H1 (cell line): ENCODE measurements at regions not wholly inside any gene's neighbourhood (a gene's known extent, or its start where the extent isn't known, plus 50 kb on each side); places are given as distances from the start of the nearest gene placed in this dataset.

ENCODE experiments used
- CTCF ChIA-PET: fragments of 300-600 bp; sonication (Branson Sonifier 250); formaldehyde crosslinking; loops from one replicate; lab custom pipeline; 2021; ENCODE audit not compliant: partially characterized antibody; lab: Charles Lee
- POLR2A ChIA-PET: fragments of 300-600 bp; sonication (Branson Sonifier 250); formaldehyde crosslinking; loops from one replicate; lab custom pipeline; 2021; ENCODE audit warnings: inconsistent platforms; ENCODE audit not compliant: partially characterized antibody; lab: Charles Lee
- DNase-seq, 2 experiments: peaks; one replicate each; pipeline versions ENCODE4 v3.0.0 to v3.0.0-alpha.2; 2010 to 2022; ENCODE audit warnings: low spot score in 2 of 2, low read depth in 1 of 2, mixed read lengths in 1 of 2
- FAIRE-seq: peaks from 2 replicates; lab custom pipeline; 2011; peaks lifted over from hg19 to GRCh38; lab: Jason Lieb, UNC
- H2AFZ ChIP-seq: 2 replicates; pipeline ENCODE4 v1.8.1; 2012; ENCODE audit warnings: low read length, inconsistent platforms
- H2AK5ac ChIP-seq: 2 replicates; pipeline ENCODE4 v1.6.1; 2013; ENCODE audit warnings: low read depth, low read length
- H2BK120ac ChIP-seq: replicated peaks from 2 replicates; pipeline ENCODE3; 2013; ENCODE audit warnings: low read depth, low read length, inconsistent platforms
- H2BK12ac ChIP-seq: 2 replicates; pipeline ENCODE4 v1.6.1; 2013; ENCODE audit warnings: low read depth, low read length
- H2BK15ac ChIP-seq: 2 replicates; pipeline ENCODE4 v1.6.1; 2013; ENCODE audit warnings: low read length
- H2BK20ac ChIP-seq: 2 replicates; pipeline ENCODE4 v1.6.1; 2013; ENCODE audit warnings: low read length
- H2BK5ac ChIP-seq: 2 replicates; pipeline ENCODE4 v1.6.1; 2013; ENCODE audit warnings: low read depth, low read length
- H3K14ac ChIP-seq: 2 replicates; pipeline ENCODE4 v1.6.1; 2013; ENCODE audit warnings: inconsistent platforms; ENCODE audit not compliant: insufficient read length
- H3K18ac ChIP-seq: 2 replicates; pipeline ENCODE4 v1.6.1; 2013; ENCODE audit warnings: low read length; ENCODE audit errors: extremely low read depth
- H3K23ac ChIP-seq: 2 replicates; pipeline ENCODE4 v1.6.1; 2013; ENCODE audit warnings: inconsistent platforms; ENCODE audit not compliant: insufficient read length
- H3K23me2 ChIP-seq: 2 replicates; pipeline ENCODE4 v1.6.1; 2013; ENCODE audit warnings: low read depth, low read length
- H3K27ac ChIP-seq: 2 replicates; pipeline ENCODE4 v1.6.1; 2011; ENCODE audit warnings: low read depth, low read length, inconsistent platforms
- H3K27me3 ChIP-seq, 4 experiments: replicated peaks in 1 of 4; 1 replicate in 1 of 4; 2 replicates in 3 of 4; pipeline versions ENCODE4 v1.6.1 to v1.8.1; 2011 to 2013; ENCODE audit warnings: low read length in 3 of 4, mild to moderate bottlenecking in 3 of 4, inconsistent platforms in 2 of 4, mixed read lengths in 2 of 4, moderate library complexity in 1 of 4; ENCODE audit not compliant: control insufficient read depth in 3 of 4, insufficient read depth in 3 of 4; ENCODE audit errors: extremely low read depth in 1 of 4
- H3K36me3 ChIP-seq, 4 experiments: 2 replicates each; pipeline versions ENCODE4 v1.6.1 to v1.8.1; 2011 to 2013; ENCODE audit warnings: mild to moderate bottlenecking in 4 of 4, low read length in 3 of 4, moderate library complexity in 2 of 4, control low read depth in 1 of 4, inconsistent platforms in 1 of 4; ENCODE audit not compliant: insufficient read depth in 4 of 4, control insufficient read depth in 2 of 4
- H3K4ac ChIP-seq: replicated peaks from 2 replicates; pipeline ENCODE3; 2013; ENCODE audit warnings: low read length, low read depth, mixed read lengths, inconsistent platforms; ENCODE audit not compliant: insufficient read length
- H3K4me1 ChIP-seq, 4 experiments: replicated peaks in 1 of 4; 1 replicate in 1 of 4; 2 replicates in 3 of 4; pipeline versions ENCODE4 v1.6.1 to v1.8.1; 2011 to 2013; ENCODE audit warnings: low read length in 3 of 4, inconsistent platforms in 2 of 4, mixed read lengths in 1 of 4; ENCODE audit not compliant: insufficient read depth in 4 of 4, control insufficient read depth in 3 of 4
- H3K4me2 ChIP-seq, 2 experiments: 2 replicates each; pipeline versions ENCODE4 v1.6.1 to v1.8.1; 2011 to 2013; ENCODE audit warnings: low read depth in 2 of 2, low read length in 2 of 2, control low read depth in 1 of 2, inconsistent platforms in 1 of 2, mild to moderate bottlenecking in 1 of 2; ENCODE audit not compliant: insufficient read depth in 1 of 2
- H3K4me3 ChIP-seq, 4 experiments: fragments of 200-600, 300-600 bp in 1 of 4; sonication (generic), shearing (Covaris generic), sonication (Bioruptor Twin) in 1 of 4; 2 replicates each; pipeline versions ENCODE4 v1.5.1 to v1.8.1; 2011 to 2016; ENCODE audit warnings: low read length in 4 of 4, low read depth in 3 of 4, control low read depth in 2 of 4, inconsistent platforms in 2 of 4, mild to moderate bottlenecking in 2 of 4, mixed read lengths in 1 of 4, moderate library complexity in 1 of 4; ENCODE audit not compliant: insufficient read depth in 2 of 4; ENCODE audit errors: extremely low read depth in 1 of 4
- H3K56ac ChIP-seq: replicated peaks from 2 replicates; pipeline ENCODE3; 2013; ENCODE audit warnings: low read depth, mild to moderate bottlenecking, mixed read lengths, low read length, inconsistent platforms; ENCODE audit not compliant: insufficient read length
- H3K79me1 ChIP-seq: 2 replicates; pipeline ENCODE4 v1.6.1; 2013; ENCODE audit warnings: low read depth, low read length, control low read depth
- H3K79me2 ChIP-seq, 2 experiments: 2 replicates each; pipeline versions ENCODE4 v1.6.1 to v1.8.1; 2012 to 2013; ENCODE audit warnings: low read length in 2 of 2, mild to moderate bottlenecking in 2 of 2, inconsistent platforms in 1 of 2; ENCODE audit not compliant: insufficient read depth in 2 of 2, control insufficient read depth in 1 of 2
- H3K9ac ChIP-seq, 4 experiments: replicated peaks in 1 of 4; 1 replicate in 1 of 4; 2 replicates in 3 of 4; pipeline versions ENCODE4 v1.6.1 to v1.8.1; 2011 to 2013; ENCODE audit warnings: low read depth in 3 of 4, low read length in 3 of 4, control low read depth in 2 of 4, mild to moderate bottlenecking in 2 of 4, moderate library complexity in 2 of 4, inconsistent platforms in 1 of 4; ENCODE audit errors: extremely low read depth in 1 of 4
- H3K9me3 ChIP-seq, 2 experiments: 2 replicates each; pipeline versions ENCODE4 v1.6.1 to v1.8.1; 2012 to 2013; ENCODE audit warnings: mild to moderate bottlenecking in 2 of 2, moderate library complexity in 2 of 2, control low read depth in 1 of 2, inconsistent platforms in 1 of 2, low read depth in 1 of 2, low read length in 1 of 2, mixed read lengths in 1 of 2; ENCODE audit not compliant: insufficient read depth in 2 of 2
- H4K20me1 ChIP-seq, 2 experiments: replicated peaks in 1 of 2; 2 replicates each; pipeline versions ENCODE3 to v1.8.1; 2011 to 2013; ENCODE audit warnings: inconsistent platforms in 2 of 2, low read length in 2 of 2, mild to moderate bottlenecking in 1 of 2; ENCODE audit not compliant: insufficient read depth in 2 of 2, control insufficient read depth in 1 of 2
- H4K5ac ChIP-seq: 2 replicates; pipeline ENCODE4 v1.6.1; 2013; ENCODE audit warnings: low read length, low read depth, mixed read lengths, inconsistent platforms; ENCODE audit not compliant: insufficient read length
- H4K8ac ChIP-seq: 2 replicates; pipeline ENCODE4 v1.8.0; 2013; ENCODE audit warnings: mild to moderate bottlenecking, moderate library complexity, low read length, inconsistent platforms; ENCODE audit not compliant: insufficient read depth; ENCODE audit errors: extremely low read depth
- H4K91ac ChIP-seq: replicated peaks from 2 replicates; pipeline ENCODE3; 2013; ENCODE audit warnings: low read length, mixed read lengths, inconsistent platforms; ENCODE audit not compliant: insufficient read length
- BCL11A ChIP-seq, 2 experiments: IDR thresholded peaks; one replicate each; pipeline ENCODE4 v1.6.1; 2011; ENCODE audit warnings: low read depth in 2 of 2, low read length in 2 of 2, mild to moderate bottlenecking in 2 of 2
- CBX5 ChIP-seq: fragments of 300-800, 300-1000 bp; sonication (generic); IDR thresholded peaks from 2 replicates; pipeline ENCODE4 v1.7.1; 2016; ENCODE audit warnings: antibody characterized with exemption, low read length, low read depth
- CTBP2 ChIP-seq: IDR thresholded peaks from 2 replicates; pipeline ENCODE4 v1.7.0; 2011; ENCODE audit warnings: borderline replicate concordance, mild to moderate bottlenecking, moderate library complexity, mixed read lengths, low read length; ENCODE audit not compliant: insufficient read depth, insufficient read length
- EGR1 ChIP-seq: IDR thresholded peaks from 2 replicates; pipeline ENCODE4 v1.6.1; 2011; ENCODE audit warnings: low read depth, low read length, borderline replicate concordance
- EP300 ChIP-seq, 2 experiments: IDR thresholded peaks; 1 replicate in 1 of 2; 2 replicates in 1 of 2; pipeline ENCODE4 v1.6.1; 2011 to 2012; ENCODE audit warnings: low read depth in 2 of 2, low read length in 2 of 2, mild to moderate bottlenecking in 2 of 2, borderline replicate concordance in 1 of 2, inconsistent platforms in 1 of 2, moderate library complexity in 1 of 2
- PHF8 ChIP-seq: fragments of 200-600 bp; sonication (generic); conservative IDR thresholded peaks from 2 replicates; pipeline ENCODE4 v1.7.1; 2012; ENCODE audit warnings: low read depth, mild to moderate bottlenecking, inconsistent platforms, low read length, moderate library complexity
- RXRA ChIP-seq: IDR thresholded peaks from 2 replicates; pipeline ENCODE4 v1.6.1; 2011; ENCODE audit warnings: low read depth, mild to moderate bottlenecking, low read length, moderate library complexity; ENCODE audit not compliant: insufficient read depth
- SP1 ChIP-seq: IDR thresholded peaks from 2 replicates; pipeline ENCODE4 v1.6.1; 2011; ENCODE audit warnings: low read depth, low read length
- USF2 ChIP-seq: IDR thresholded peaks from 2 replicates; pipeline ENCODE4 v1.6.1; 2011; ENCODE audit warnings: low read length, improper control_type of control experiment
- WGBS, 2 experiments: shearing (Covaris generic) in 1 of 2; methylation state at CpG; one replicate each; pipeline versions ENCODE4 v1.1.6 to v1.1.7; 2013 to 2015; ENCODE audit warnings: low lambda C conversion rate in 2 of 2, mixed read lengths in 2 of 2, inconsistent platforms in 1 of 2, low coverage in 1 of 2, missing lambda C conversion rate in 1 of 2; ENCODE audit not compliant: insufficient replicate concordance in 2 of 2, insufficient coverage in 1 of 2, insufficient read length in 1 of 2; ENCODE audit errors: extremely low coverage in 1 of 2, missing lambda C conversion rate in 1 of 2; 5-methylcytosine and 5-hydroxymethylcytosine counted together

GRCh38 chrX:5278908-5279307 is 949.8 kb downstream of the NLGN4X start:
- Histone ChIP-seq H3K18ac (no peak overlapping the region), H2BK120ac (no peak overlapping the region), H3K56ac (no peak overlapping the region), H3K4me2 (no peak overlapping the region), H3K9ac (no peak overlapping the region), H2BK12ac (no peak overlapping the region), H3K23ac (no peak overlapping the region), H2BK5ac (no peak overlapping the region), H3K9me3 (no peaks in the 10 kb centered on the region), H3K4me1 (no peaks in the 10 kb centered on the region), H3K79me2 (no peaks in the 10 kb centered on the region), H4K5ac (no peak overlapping the region), H3K27me3 (no peaks in the 10 kb centered on the region), H3K14ac (no peak overlapping the region), H3K4me3 (no peak overlapping the region), H3K4ac (no peak overlapping the region), H2AK5ac (no peak overlapping the region), H2BK20ac (no peak overlapping the region), H3K27ac (no peak overlapping the region), H2BK15ac (no peak overlapping the region), H4K20me1 (no peaks in the 10 kb centered on the region), H3K36me3 (no peaks in the 10 kb centered on the region), H3K23me2 (no peaks in the 10 kb centered on the region), H4K8ac (no peak overlapping the region), H2AFZ (no peak overlapping the region), H4K91ac (no peak overlapping the region), H3K79me1 (no peaks in the 10 kb centered on the region)
- 94% methylated on average over 2 of the region's 2 CpGs; no CpG with 5 or more reads in 1 of the 2 experiments for WGBS, 2 experiments
- DNase-seq (no peak), FAIRE-seq (no peak)
- ChIA-PET CTCF (no interaction called here), POLR2A (no interaction called here)
- TF ChIP-seq CTBP2 (no peak), SP1 (no peak), EP300 (IDR thresholded peaks at IDR 0.05; ENCODE audit: borderline replicate concordance in 1 of 2, low read depth in 2 of 2, low read length in 2 of 2) (no peak), CBX5 (no peak), PHF8 (no peak), USF2 (no peak), BCL11A (IDR thresholded peaks at IDR 0.05; ENCODE audit: low read depth in 2 of 2, low read length in 2 of 2) (no peak), RXRA (no peak), EGR1 (no peak)
